ENCODE measurements at regions not wholly inside any gene's neighbourhood (a gene's known extent, or its start where the extent isn't known, plus 50 kb on each side); places are given as distances from the start of the nearest gene placed in this dataset.
"Not testable (repeated sequence)": the region's sequence is repeated elsewhere in the genome, so short reads cannot be mapped to it uniquely, and the experiment has no call there.

- H3K27ac Mint-ChIP-seq = no peak overlapping the region
- no peaks in the 10 kb centered on the region for H3K27me3 Mint-ChIP-seq (ENCODE audit: low read depth in 3 of 3)
- no peaks in the 10 kb centered on the region for H3K4me1 Mint-ChIP-seq
- H3K4me3 Mint-ChIP-seq = no peak overlapping the region
- DNase-seq = no peak
- peaks cover 0 to 19% (median 9%) of the 10 kb centered on the region in 6 donors for H3K9me3 Mint-ChIP-seq
- no peaks in the 10 kb centered on the region for H3K36me3 Mint-ChIP-seq
These were observed 775.4 kb downstream of the ADCYAP1 start for GRCh38 chr18:1680108-1680507.

GRCh38 chr18:1691863-1692262, 787.2 kb downstream of the ADCYAP1 start:
- no peaks in the 10 kb centered on the region for H3K27me3 Mint-ChIP-seq (ENCODE audit: low read depth in 3 of 3)
- H3K4me1 Mint-ChIP-seq = no peaks in the 10 kb centered on the region
- no peak overlapping the region for H3K4me3 Mint-ChIP-seq
- peaks cover 0 to 21% (median 8%) of the 10 kb centered on the region in 6 donors for H3K9me3 Mint-ChIP-seq
- H3K27ac Mint-ChIP-seq = no peak overlapping the region
- no peak for DNase-seq
- H3K36me3 Mint-ChIP-seq = no peaks in the 10 kb centered on the region

- no peaks in the 10 kb centered on the region for H3K36me3 Mint-ChIP-seq
- no peak overlapping the region for H3K27ac Mint-ChIP-seq
- H3K4me3 Mint-ChIP-seq = no peak overlapping the region
- H3K9me3 Mint-ChIP-seq = peaks cover 1 to 11% (median 3%) of the 10 kb centered on the region in 6 donors
- H3K27me3 Mint-ChIP-seq (ENCODE audit: low read depth in 3 of 3) = peaks cover 0 to 1% (median 0%) of the 10 kb centered on the region in 3 donors
- no peak for DNase-seq
- no peaks in the 10 kb centered on the region for H3K4me1 Mint-ChIP-seq
These were observed 803.3 kb downstream of the ADCYAP1 start for GRCh38 chr18:1708006-1708405.

GRCh38 chr18:1710114-1710513, 805.4 kb downstream of the ADCYAP1 start:
- peaks cover 0 to 6% (median 4%) of the 10 kb centered on the region in 6 donors for H3K9me3 Mint-ChIP-seq
- H3K4me3 Mint-ChIP-seq = no peak overlapping the region
- H3K27me3 Mint-ChIP-seq (ENCODE audit: low read depth in 3 of 3) = peaks cover 0 to 1% (median 0%) of the 10 kb centered on the region in 3 donors
- DNase-seq = no peak
- H3K27ac Mint-ChIP-seq = no peak overlapping the region
- no peaks in the 10 kb centered on the region for H3K36me3 Mint-ChIP-seq
- no peaks in the 10 kb centered on the region for H3K4me1 Mint-ChIP-seq

GRCh38 chr18:1732143-1732542, 827.5 kb downstream of the ADCYAP1 start:
- Mint-ChIP-seq H3K9me3 (peaks cover 3 to 28% (median 8%) of the 10 kb centered on the region in 6 donors), H3K27me3 (ENCODE audit: low read depth in 3 of 3) (no peaks in the 10 kb centered on the region), H3K36me3 (peaks cover 0 to 3% (median 0%) of the 10 kb centered on the region in 3 donors), H3K4me1 (no peaks in the 10 kb centered on the region), H3K4me3 (no peak overlapping the region), H3K27ac (no peak overlapping the region)
- no peak for DNase-seq

- no peaks in the 10 kb centered on the region for H3K36me3 Mint-ChIP-seq
- H3K4me1 Mint-ChIP-seq = no peaks in the 10 kb centered on the region
- no peak overlapping the region for H3K4me3 Mint-ChIP-seq
- peaks cover 5 to 17% (median 9%) of the 10 kb centered on the region in 6 donors for H3K9me3 Mint-ChIP-seq
- peaks cover 0 to 2% (median 0%) of the 10 kb centered on the region in 3 donors for H3K27me3 Mint-ChIP-seq (ENCODE audit: low read depth in 3 of 3)
- no peak overlapping the region for H3K27ac Mint-ChIP-seq
- no peak for DNase-seq
These were observed 825.2 kb downstream of the METTL4 start for GRCh38 chr18:1746131-1746530.

GRCh38 chr18:1751249-1751648, 820.1 kb downstream of the METTL4 start:
- DNase-seq = no peak
- Mint-ChIP-seq H3K27ac (no peak overlapping the region), H3K4me3 (no peak overlapping the region), H3K36me3 (no peaks in the 10 kb centered on the region), H3K27me3 (ENCODE audit: low read depth in 3 of 3) (no peaks in the 10 kb centered on the region), H3K9me3 (peaks cover 3 to 19% (median 9%) of the 10 kb centered on the region in 6 donors), H3K4me1 (no peaks in the 10 kb centered on the region)

GRCh38 chr18:1760901-1761300, 810.4 kb downstream of the METTL4 start:
- Mint-ChIP-seq H3K27ac (no peak overlapping the region), H3K9me3 (peaks cover 0 to 15% (median 8%) of the 10 kb centered on the region in 6 donors), H3K27me3 (ENCODE audit: low read depth in 3 of 3) (peaks cover 0 to 7% (median 0%) of the 10 kb centered on the region in 3 donors), H3K36me3 (no peaks in the 10 kb centered on the region), H3K4me1 (no peaks in the 10 kb centered on the region), H3K4me3 (no peak overlapping the region)
- DNase-seq = no peak

GRCh38 chr18:1774261-1774660, 797.0 kb downstream of the METTL4 start:
- H3K27me3 Mint-ChIP-seq (ENCODE audit: low read depth in 3 of 3) = peaks cover 0 to 2% (median 0%) of the 10 kb centered on the region in 3 donors
- H3K27ac Mint-ChIP-seq = no peak overlapping the region
- DNase-seq = no peak
- H3K9me3 Mint-ChIP-seq = peaks cover 0 to 6% (median under 1%) of the 10 kb centered on the region in 6 donors
- H3K4me1 Mint-ChIP-seq = no peaks in the 10 kb centered on the region
- no peaks in the 10 kb centered on the region for H3K36me3 Mint-ChIP-seq
- H3K4me3 Mint-ChIP-seq = no peak overlapping the region

- Mint-ChIP-seq H3K9me3 (peaks cover 0 to 6% (median 3%) of the 10 kb centered on the region in 6 donors), H3K36me3 (no peaks in the 10 kb centered on the region), H3K4me3 (no peak overlapping the region), H3K27ac (no peak overlapping the region), H3K27me3 (ENCODE audit: low read depth in 3 of 3) (peaks cover 0 to 2% (median 0%) of the 10 kb centered on the region in 3 donors), H3K4me1 (no peaks in the 10 kb centered on the region)
- no peak for DNase-seq
These were observed 793.5 kb downstream of the METTL4 start for GRCh38 chr18:1777843-1778242.

GRCh38 chr18:1778496-1779178, 792.7 kb downstream of the METTL4 start:
- no peak overlapping the region for H3K4me3 Mint-ChIP-seq
- no peaks in the 10 kb centered on the region for H3K4me1 Mint-ChIP-seq
- no peak overlapping the region for H3K27ac Mint-ChIP-seq
- peaks cover 0 to 2% (median 0%) of the 10 kb centered on the region in 3 donors for H3K27me3 Mint-ChIP-seq (ENCODE audit: low read depth in 3 of 3)
- no peaks in the 10 kb centered on the region for H3K36me3 Mint-ChIP-seq
- H3K9me3 Mint-ChIP-seq = peaks cover 3 to 6% (median 5%) of the 10 kb centered on the region in 6 donors
- DNase-seq = no peak

- no peak for DNase-seq
- H3K36me3 Mint-ChIP-seq = no peaks in the 10 kb centered on the region
- no peaks in the 10 kb centered on the region for H3K4me1 Mint-ChIP-seq
- H3K9me3 Mint-ChIP-seq = peaks cover 3 to 9% (median 6%) of the 10 kb centered on the region in 6 donors
- no peak overlapping the region for H3K27ac Mint-ChIP-seq
- peaks cover 0 to 2% (median 0%) of the 10 kb centered on the region in 3 donors for H3K27me3 Mint-ChIP-seq (ENCODE audit: low read depth in 3 of 3)
- H3K4me3 Mint-ChIP-seq = no peak overlapping the region
These were observed 791.7 kb downstream of the METTL4 start for GRCh38 chr18:1779587-1779986.

- Mint-ChIP-seq H3K4me3 (no peak overlapping the region), H3K4me1 (no peaks in the 10 kb centered on the region), H3K27me3 (ENCODE audit: low read depth in 3 of 3) (no peaks in the 10 kb centered on the region), H3K9me3 (peaks cover 10 to 22% (median 13%) of the 10 kb centered on the region in 6 donors), H3K27ac (no peak overlapping the region), H3K36me3 (no peaks in the 10 kb centered on the region)
- no peak for DNase-seq
These were observed 787.2 kb downstream of the METTL4 start for GRCh38 chr18:1784113-1784512.

- not testable (repeated sequence) for H3K27ac Mint-ChIP-seq; H3K36me3 Mint-ChIP-seq; DNase-seq; H3K4me3 Mint-ChIP-seq; H3K27me3 Mint-ChIP-seq (ENCODE audit: low read depth in 3 of 3); H3K4me1 Mint-ChIP-seq
- peaks cover 10 to 22% (median 13%) of the 10 kb centered on the region in 6 donors for H3K9me3 Mint-ChIP-seq
These were observed 785.3 kb downstream of the METTL4 start for GRCh38 chr18:1785980-1786379.

- Mint-ChIP-seq H3K27ac (no peak overlapping the region), H3K4me1 (no peaks in the 10 kb centered on the region), H3K36me3 (no peaks in the 10 kb centered on the region), H3K4me3 (no peak overlapping the region), H3K27me3 (ENCODE audit: low read depth in 3 of 3) (no peaks in the 10 kb centered on the region), H3K9me3 (peaks cover 0 to 20% (median 4%) of the 10 kb centered on the region in 6 donors)
- no peak for DNase-seq
These were observed 774.7 kb downstream of the METTL4 start for GRCh38 chr18:1796636-1797035.

Data from immature natural killer cell (primary cell).